Suprapubic skin (tissue), 4 donors: ENCODE measurements at regions not wholly inside any gene's neighbourhood (a gene's known extent, or its start where the extent isn't known, plus 50 kb on each side); places are given as distances from the start of the nearest gene placed in this dataset.

Source experiments
- EP300 ChIP-seq: sonication (generic); formaldehyde crosslinking; IDR thresholded peaks from one replicate; pipeline ENCODE4 v1.6.1; 2017; ENCODE audit warnings: antibody characterized with exemption
- POLR2A ChIP-seq, 2 donors: fragments of 450-650 bp; IDR thresholded peaks; one replicate each; pipeline ENCODE4 v1.6.1; 2017; ENCODE audit warnings: antibody characterized with exemption in 2 of 2, mild to moderate bottlenecking in 2 of 2, moderate library complexity in 2 of 2
- POLR2AphosphoS5 ChIP-seq, 3 donors: sonication (generic); formaldehyde crosslinking; IDR thresholded peaks; one replicate each; pipeline ENCODE4 v1.6.1; 2017; ENCODE audit warnings: antibody characterized with exemption in 3 of 3
- TF ChIP-seq, protein P1 (sequence below), 2 donors: fragments of 200-600 bp in 1 of 2; fragments of 450-650 bp in 1 of 2; sonication (generic) in 1 of 2; IDR thresholded peaks; one replicate each; pipeline ENCODE4 v1.5.1; 2016 to 2019; ENCODE audit warnings: antibody characterized with exemption in 2 of 2, mild to moderate bottlenecking in 1 of 2, moderate library complexity in 1 of 2

DNA sequence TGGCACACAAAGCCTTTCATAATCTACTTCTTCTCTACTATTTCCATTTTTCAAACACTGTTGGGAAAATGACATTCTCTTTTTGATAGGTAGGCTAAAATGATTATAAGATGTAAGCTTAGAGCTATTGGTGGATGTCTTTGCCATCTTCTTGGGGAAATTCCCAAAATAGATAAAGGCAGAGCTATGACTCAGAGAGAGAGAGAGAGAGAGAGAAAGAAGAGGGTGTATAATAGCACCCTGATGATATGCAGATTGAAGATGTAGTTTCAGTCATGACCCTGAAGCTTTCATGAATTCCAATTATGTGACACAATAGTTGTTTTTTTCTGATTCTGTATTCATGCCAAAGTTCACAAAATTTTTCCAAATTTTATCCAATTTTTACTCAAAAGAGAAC, 529.1 kb downstream of the HS3ST4 start:
- TF ChIP-seq POLR2AphosphoS5 (IDR thresholded peaks at IDR 0.05) (no peak), EP300 (no peak), POLR2A (IDR thresholded peaks at IDR 0.05) (no peak)
- TF ChIP-seq, protein P1, sequence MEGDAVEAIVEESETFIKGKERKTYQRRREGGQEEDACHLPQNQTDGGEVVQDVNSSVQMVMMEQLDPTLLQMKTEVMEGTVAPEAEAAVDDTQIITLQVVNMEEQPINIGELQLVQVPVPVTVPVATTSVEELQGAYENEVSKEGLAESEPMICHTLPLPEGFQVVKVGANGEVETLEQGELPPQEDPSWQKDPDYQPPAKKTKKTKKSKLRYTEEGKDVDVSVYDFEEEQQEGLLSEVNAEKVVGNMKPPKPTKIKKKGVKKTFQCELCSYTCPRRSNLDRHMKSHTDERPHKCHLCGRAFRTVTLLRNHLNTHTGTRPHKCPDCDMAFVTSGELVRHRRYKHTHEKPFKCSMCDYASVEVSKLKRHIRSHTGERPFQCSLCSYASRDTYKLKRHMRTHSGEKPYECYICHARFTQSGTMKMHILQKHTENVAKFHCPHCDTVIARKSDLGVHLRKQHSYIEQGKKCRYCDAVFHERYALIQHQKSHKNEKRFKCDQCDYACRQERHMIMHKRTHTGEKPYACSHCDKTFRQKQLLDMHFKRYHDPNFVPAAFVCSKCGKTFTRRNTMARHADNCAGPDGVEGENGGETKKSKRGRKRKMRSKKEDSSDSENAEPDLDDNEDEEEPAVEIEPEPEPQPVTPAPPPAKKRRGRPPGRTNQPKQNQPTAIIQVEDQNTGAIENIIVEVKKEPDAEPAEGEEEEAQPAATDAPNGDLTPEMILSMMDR (IDR thresholded peaks at IDR 0.05) = no peak
